ENCODE measurements at regions not wholly inside any gene's neighbourhood (a gene's known extent, or its start where the extent isn't known, plus 50 kb on each side); places are given as distances from the start of the nearest gene placed in this dataset.
"Not testable (repeated sequence)": the region's sequence is repeated elsewhere in the genome, so short reads cannot be mapped to it uniquely, and the experiment has no call there.

- Mint-ChIP-seq H3K27me3 (ENCODE audit: low read depth in 2 of 2) (peaks cover 12 to 17% of the 10 kb centered on the region in 2 donors), H3K4me3 (no peak overlapping the region), H3K36me3 (no peaks in the 10 kb centered on the region), H3K4me1 (no peaks in the 10 kb centered on the region), H3K9me3 (no peaks in the 10 kb centered on the region), H3K27ac (no peak overlapping the region)
- no peak for ATAC-seq
- TF ChIP-seq, protein P1, sequence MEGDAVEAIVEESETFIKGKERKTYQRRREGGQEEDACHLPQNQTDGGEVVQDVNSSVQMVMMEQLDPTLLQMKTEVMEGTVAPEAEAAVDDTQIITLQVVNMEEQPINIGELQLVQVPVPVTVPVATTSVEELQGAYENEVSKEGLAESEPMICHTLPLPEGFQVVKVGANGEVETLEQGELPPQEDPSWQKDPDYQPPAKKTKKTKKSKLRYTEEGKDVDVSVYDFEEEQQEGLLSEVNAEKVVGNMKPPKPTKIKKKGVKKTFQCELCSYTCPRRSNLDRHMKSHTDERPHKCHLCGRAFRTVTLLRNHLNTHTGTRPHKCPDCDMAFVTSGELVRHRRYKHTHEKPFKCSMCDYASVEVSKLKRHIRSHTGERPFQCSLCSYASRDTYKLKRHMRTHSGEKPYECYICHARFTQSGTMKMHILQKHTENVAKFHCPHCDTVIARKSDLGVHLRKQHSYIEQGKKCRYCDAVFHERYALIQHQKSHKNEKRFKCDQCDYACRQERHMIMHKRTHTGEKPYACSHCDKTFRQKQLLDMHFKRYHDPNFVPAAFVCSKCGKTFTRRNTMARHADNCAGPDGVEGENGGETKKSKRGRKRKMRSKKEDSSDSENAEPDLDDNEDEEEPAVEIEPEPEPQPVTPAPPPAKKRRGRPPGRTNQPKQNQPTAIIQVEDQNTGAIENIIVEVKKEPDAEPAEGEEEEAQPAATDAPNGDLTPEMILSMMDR (IDR thresholded peaks at IDR 0.05) = no peak
- Histone ChIP-seq H3K36me3 (ENCODE audit: control insufficient read depth, insufficient read depth, low read length) (no peaks in the 10 kb centered on the region), H3K4me1 (ENCODE audit: control insufficient read depth, insufficient read depth, low read length) (no peaks in the 10 kb centered on the region), H3K27ac (ENCODE audit: low read length) (no peak overlapping the region), H3K27me3 (ENCODE audit: control insufficient read depth, insufficient read depth, low read length) (no peaks in the 10 kb centered on the region), H3K9me3 (ENCODE audit: control insufficient read depth, insufficient read depth, low read length) (no peaks in the 10 kb centered on the region), H3K4me3 (ENCODE audit: low read length) (no peak overlapping the region)
- WGBS (ENCODE audit: insufficient coverage) = 94% methylated on average over 15 of the region's 15 CpGs
- intact Hi-C loops (cut with micrococcal nuclease) = no loop called here
- no peak for DNase-seq
Observed at GRCh38 chr6:109879521-109879920, 98.6 kb upstream of the GPR6 start.

GRCh38 chr6:109881069-109881468, 97.0 kb upstream of the GPR6 start:
- H3K4me3 ChIP-seq (ENCODE audit: low read length); H3K9me3 ChIP-seq (ENCODE audit: control insufficient read depth, insufficient read depth, low read length); H3K4me3 Mint-ChIP-seq; intact Hi-C loops (cut with micrococcal nuclease); H3K27me3 ChIP-seq (ENCODE audit: control insufficient read depth, insufficient read depth, low read length); H3K27ac Mint-ChIP-seq; ATAC-seq; H3K4me1 Mint-ChIP-seq; H3K4me1 ChIP-seq (ENCODE audit: control insufficient read depth, insufficient read depth, low read length); H3K27ac ChIP-seq (ENCODE audit: low read length); H3K36me3 Mint-ChIP-seq; DNase-seq; H3K36me3 ChIP-seq (ENCODE audit: control insufficient read depth, insufficient read depth, low read length); H3K9me3 Mint-ChIP-seq: not testable (repeated sequence)
- H3K27me3 Mint-ChIP-seq (ENCODE audit: low read depth in 2 of 2) = peaks cover 8 to 17% of the 10 kb centered on the region in 2 donors
- WGBS (ENCODE audit: insufficient coverage) = 84% methylated on average over 19 of the region's 19 CpGs

- DNase-seq; H3K9me3 ChIP-seq (ENCODE audit: control insufficient read depth, insufficient read depth, low read length); H3K4me3 ChIP-seq (ENCODE audit: low read length); H3K36me3 ChIP-seq (ENCODE audit: control insufficient read depth, insufficient read depth, low read length); H3K27ac ChIP-seq (ENCODE audit: low read length); H3K36me3 Mint-ChIP-seq; H3K27me3 ChIP-seq (ENCODE audit: control insufficient read depth, insufficient read depth, low read length); intact Hi-C loops (cut with micrococcal nuclease); H3K4me3 Mint-ChIP-seq; H3K4me1 Mint-ChIP-seq; ATAC-seq; H3K27ac Mint-ChIP-seq; H3K9me3 Mint-ChIP-seq; H3K4me1 ChIP-seq (ENCODE audit: control insufficient read depth, insufficient read depth, low read length): not testable (repeated sequence)
- H3K27me3 Mint-ChIP-seq (ENCODE audit: low read depth in 2 of 2) = peaks cover 5 to 25% of the 10 kb centered on the region in 2 donors
- WGBS (ENCODE audit: insufficient coverage) = 96% methylated on average over 1 of the region's 1 CpG
Observed at GRCh38 chr6:109881953-109882490, 96.1 kb upstream of the GPR6 start.

GRCh38 chr6:109891924-109892323, 86.2 kb upstream of the GPR6 start:
- ATAC-seq (peak in 1 of 3 donors; percentile 52), DNase-seq (no peak)
- intact Hi-C loops (cut with micrococcal nuclease) = no loop called here
- H3K36me3 Mint-ChIP-seq = no peaks in the 10 kb centered on the region
- H3K4me3 ChIP-seq (ENCODE audit: low read length) = no peak overlapping the region
- no peak overlapping the region for H3K4me3 Mint-ChIP-seq
- H3K27ac ChIP-seq (ENCODE audit: low read length) = no peak overlapping the region
- H3K27me3 Mint-ChIP-seq (ENCODE audit: low read depth in 2 of 2) = peaks cover 3 to 7% of the 10 kb centered on the region in 2 donors
- H3K27me3 ChIP-seq (ENCODE audit: control insufficient read depth, insufficient read depth, low read length) = no peaks in the 10 kb centered on the region
- WGBS (ENCODE audit: insufficient coverage) = 46% methylated on average over 5 of the region's 5 CpGs
- peaks cover 15% of the 10 kb centered on the region for H3K4me1 ChIP-seq (ENCODE audit: control insufficient read depth, insufficient read depth, low read length)
- H3K27ac Mint-ChIP-seq = no peak overlapping the region
- peaks cover 0 to 8% of the 10 kb centered on the region in 2 donors for H3K4me1 Mint-ChIP-seq
- no peaks in the 10 kb centered on the region for H3K9me3 Mint-ChIP-seq
- TF ChIP-seq, protein P1 (IDR thresholded peaks at IDR 0.05) = no peak
- H3K9me3 ChIP-seq (ENCODE audit: control insufficient read depth, insufficient read depth, low read length) = peaks cover 4% of the 10 kb centered on the region
- no peaks in the 10 kb centered on the region for H3K36me3 ChIP-seq (ENCODE audit: control insufficient read depth, insufficient read depth, low read length)

Data from natural killer cell (primary cell).